K562 (cell line): ENCODE measurements at regions not wholly inside any gene's neighbourhood (a gene's known extent, or its start where the extent isn't known, plus 50 kb on each side); places are given as distances from the start of the nearest gene placed in this dataset.

Source experiments
- ATAC-seq: fragments of 200-7000 bp; cut with Tn5 transposase; 3 replicates; pipeline ENCODE4 v1.9.1; 2020; ENCODE audit warnings: moderate library complexity
- BruUV-seq: library from RNA; stranded (reverse); fragments of 400-500 nt; replicated peaks from 2 replicates; lab custom pipeline; 2021; lab: Mats Ljungman, UMichigan
- CTCF ChIA-PET: fragments of 300-600 bp; formaldehyde crosslinking; extraction: SDS; loops from one replicate; lab custom pipeline; 2021; ENCODE audit warnings: low intra/inter-chr PET ratio; lab: Yijun Ruan, JAX
- POLR2A ChIA-PET: fragments of 300-600, 350-650 bp; sonication (Branson Sonifier 250); formaldehyde crosslinking; extraction: SDS; loops from one replicate; lab custom pipeline; 2021; ENCODE audit warnings: antibody characterized with exemption, inconsistent platforms; lab: Yijun Ruan, JAX
- DNase-seq, 4 experiments: peaks; one replicate each; pipeline versions ENCODE4 v3.0.0 to v3.0.0-alpha.2; 2011 to 2018; ENCODE audit warnings: low spot score in 3 of 4, mixed read lengths in 3 of 4; ENCODE audit errors: extremely low read depth in 1 of 4
- FAIRE-seq: peaks from 2 replicates; lab custom pipeline; 2011; peaks lifted over from hg19 to GRCh38; lab: Jason Lieb, UNC
- H2AFZ ChIP-seq: 2 replicates; pipeline ENCODE4 v1.6.0; 2011; ENCODE audit warnings: low read depth, low read length, control low read depth, inconsistent platforms
- H3K27ac ChIP-seq: fragments of 200-600 bp; 3 replicates; pipeline ENCODE4 v1.8.0; 2011; ENCODE audit warnings: low read depth, mild to moderate bottlenecking, control low read depth, inconsistent platforms, low read length, moderate library complexity, mixed read lengths; ENCODE audit errors: extremely low read depth
- H3K27me3 ChIP-seq, 2 experiments: fragments of 300-600 bp in 1 of 2; 2 replicates in 1 of 2; 3 replicates in 1 of 2; pipeline versions ENCODE4 v1.6.0 to v1.8.0; 2011; ENCODE audit warnings: inconsistent platforms in 2 of 2, low read length in 2 of 2, mild to moderate bottlenecking in 1 of 2, mixed read lengths in 1 of 2, moderate library complexity in 1 of 2; ENCODE audit not compliant: control insufficient read depth in 2 of 2, insufficient read depth in 2 of 2
- H3K36me3 ChIP-seq: fragments of 300-600 bp; 3 replicates; pipeline ENCODE4 v1.8.0; 2011; ENCODE audit warnings: mild to moderate bottlenecking, low read length, inconsistent platforms; ENCODE audit not compliant: control insufficient read depth, insufficient read depth
- H3K4me1 ChIP-seq, 2 experiments: fragments of 200-600 bp in 1 of 2; replicated peaks in 1 of 2; 2 replicates in 1 of 2; 3 replicates in 1 of 2; pipeline versions ENCODE4 v1.5.1 to v1.8.0; 2011; ENCODE audit warnings: inconsistent platforms in 2 of 2, low read length in 2 of 2, mild to moderate bottlenecking in 1 of 2, mixed read lengths in 1 of 2, moderate library complexity in 1 of 2; ENCODE audit not compliant: control insufficient read depth in 2 of 2, insufficient read depth in 2 of 2
- H3K4me2 ChIP-seq: 2 replicates; pipeline ENCODE4 v1.6.1; 2011; ENCODE audit warnings: low read length, control low read depth, inconsistent platforms, mixed read lengths; ENCODE audit not compliant: insufficient read depth
- H3K4me3 ChIP-seq: fragments of 200-600 bp; sonication (generic), shearing (Covaris generic); 2 replicates; pipeline ENCODE4 v1.5.1; 2016; ENCODE audit warnings: control low read depth, inconsistent platforms
- H3K79me2 ChIP-seq: fragments of 200-600 bp; 3 replicates; pipeline ENCODE4 v1.8.0; 2011; ENCODE audit warnings: low read length, inconsistent platforms; ENCODE audit not compliant: control insufficient read depth, insufficient read depth
- H3K9ac ChIP-seq, 2 experiments: 2 replicates each; pipeline versions ENCODE4 v1.6.0 to v1.6.1; 2011; ENCODE audit warnings: low read depth in 2 of 2, low read length in 2 of 2, control low read depth in 1 of 2, inconsistent platforms in 1 of 2, mild to moderate bottlenecking in 1 of 2, mixed read lengths in 1 of 2; ENCODE audit not compliant: insufficient read depth in 1 of 2
- H3K9me1 ChIP-seq: one replicate; pipeline ENCODE4 v1.6.0; 2011; ENCODE audit warnings: inconsistent platforms, mild to moderate bottlenecking, low read length, moderate library complexity; ENCODE audit not compliant: control insufficient read depth, insufficient read depth
- H3K9me3 ChIP-seq: replicated peaks from 2 replicates; pipeline ENCODE4 v1.5.1; 2011; ENCODE audit warnings: low read depth, low read length, inconsistent platforms; ENCODE audit not compliant: control insufficient read depth, insufficient read depth
- H4K20me1 ChIP-seq: replicated peaks from 2 replicates; pipeline ENCODE4 v1.6.1; 2011; ENCODE audit warnings: low read length, inconsistent platforms, mixed read lengths; ENCODE audit not compliant: control insufficient read depth, insufficient read depth
- ARHGAP35 ChIP-seq: fragments of 450-650 bp; IDR thresholded peaks from 2 replicates; pipeline ENCODE4 v1.6.1; 2018; ENCODE audit not compliant: partially characterized antibody
- BACH1 ChIP-seq: fragments of 200-800 bp; sonication (Bioruptor generic); IDR thresholded peaks from 2 replicates; pipeline ENCODE4 v1.6.1; 2016; ENCODE audit warnings: missing genetic modification characterization, missing compliant biosample characterization
- CHD4 ChIP-seq: fragments of 200-600 bp; sonication (generic); IDR thresholded peaks from 3 replicates; pipeline ENCODE4 v1.6.1; 2012; ENCODE audit warnings: low read depth, mild to moderate bottlenecking, mixed read lengths, low read length, inconsistent platforms; ENCODE audit not compliant: insufficient read depth, insufficient replicate concordance, poor library complexity, severe bottlenecking
- DDX20 ChIP-seq: fragments of 450-650 bp; IDR thresholded peaks from 2 replicates; pipeline ENCODE4 v1.6.1; 2016; ENCODE audit warnings: missing genetic modification characterization, low read depth, mild to moderate bottlenecking, missing compliant biosample characterization, moderate library complexity
- ELK3 ChIP-seq: fragments of 450-650 bp; formaldehyde crosslinking; IDR thresholded peaks from 2 replicates; pipeline ENCODE4 v1.4.0; 2020; ENCODE audit warnings: mild to moderate bottlenecking
- MNT ChIP-seq, 2 experiments: fragments of 450-650 bp; conservative IDR thresholded peaks; 2 replicates each; pipeline ENCODE4 v1.6.1; 2017; ENCODE audit warnings: mild to moderate bottlenecking in 2 of 2, moderate library complexity in 2 of 2
- POLR2H ChIP-seq: IDR thresholded peaks from 2 replicates; pipeline ENCODE4 v1.6.1; 2016; ENCODE audit warnings: missing genetic modification characterization, low read depth, mild to moderate bottlenecking, control low read depth, missing compliant biosample characterization, moderate library complexity
- SMARCA5 ChIP-seq: fragments of 450-650 bp; IDR thresholded peaks from 2 replicates; pipeline ENCODE4 v1.6.1; 2016
- ZFP36 ChIP-seq: fragments of 150-350 bp; IDR thresholded peaks from 2 replicates; pipeline ENCODE4 v1.6.1; 2018; ENCODE audit warnings: low read length, low read depth; ENCODE audit not compliant: partially characterized antibody
- ZNF175 ChIP-seq: fragments of 200-800 bp; sonication (Bioruptor generic); IDR thresholded peaks from 2 replicates; pipeline ENCODE4 v1.6.1; 2016; ENCODE audit warnings: low read depth, mild to moderate bottlenecking, missing genetic modification characterization, missing compliant biosample characterization
- WGBS: fragments of 100-300 bp; shearing (Covaris generic); methylation state at CpG from one replicate; pipeline ENCODE4 v1.1.6; 2016; ENCODE audit warnings: low coverage, mixed read lengths; ENCODE audit not compliant: insufficient coverage; ENCODE audit errors: missing lambda C conversion rate; 5-methylcytosine and 5-hydroxymethylcytosine counted together
- in situ Hi-C: fragments of 300-500 bp; cut with MboI; formaldehyde crosslinking; loops from 4 replicates; pipeline ENCODE4 v1.15.0; 2018; ENCODE audit warnings: inconsistent platforms, mixed read lengths
- intact Hi-C: fragments of 100-400 bp; cut with micrococcal nuclease; formaldehyde crosslinking; loops from 2 replicates; pipeline ENCODE4 v1.14.2; 2022
- TF ChIP-seq, protein P1 (sequence below): sonication (generic); formaldehyde crosslinking; IDR thresholded peaks from 2 replicates; pipeline ENCODE4 v1.8.1; 2023; ENCODE audit warnings: mild to moderate bottlenecking, missing genetic modification reagents
- TF ChIP-seq, protein P2 (sequence below): fragments of 250-450 bp; sonication (Bioruptor Pico); IDR thresholded peaks from 2 replicates; pipeline ENCODE4 v1.8.0; 2021; ENCODE audit warnings: mild to moderate bottlenecking, moderate library complexity
- TF ChIP-seq, protein P3 (sequence below): sonication (generic); formaldehyde crosslinking; IDR thresholded peaks from 2 replicates; pipeline ENCODE4 v1.8.0; 2022; ENCODE audit warnings: missing genetic modification reagents, mild to moderate bottlenecking, moderate library complexity, borderline replicate concordance

GRCh38 chr1:198864695-198865094, 225.9 kb downstream of the PTPRC start:
- H4K20me1 ChIP-seq, result no peaks in the 10 kb centered on the region
- H3K27ac ChIP-seq, result no peak overlapping the region
- in situ Hi-C loops (no loop called here), intact Hi-C loops (no loop called here)
- DNase-seq (no peak), ATAC-seq (no peak), FAIRE-seq (no peak)
- H3K9me1 ChIP-seq, result no peaks in the 10 kb centered on the region
- no TSS peak for BruUV-seq
- no peaks in the 10 kb centered on the region for H3K79me2 ChIP-seq
- no peaks in the 10 kb centered on the region for H3K27me3 ChIP-seq
- H3K4me2 ChIP-seq, result no peak overlapping the region
- H3K9ac ChIP-seq, result no peak overlapping the region
- H3K4me1 ChIP-seq, result no peaks in the 10 kb centered on the region
- H2AFZ ChIP-seq, result no peak overlapping the region
- CTCF ChIA-PET, result no interaction called here
- no peak overlapping the region for H3K4me3 ChIP-seq
- TF ChIP-seq POLR2H (tag) (no peak), CHD4 (no peak), BACH1 (tag) (no peak), ZNF175 (CRISPR knock-in tag) (no peak), ZFP36 (no peak), SMARCA5 (no peak), ELK3 (CRISPR knock-in tag) (no peak), ARHGAP35 (no peak), DDX20 (no peak), MNT (conservative IDR thresholded peaks at IDR 0.05) (no peak)
- TF ChIP-seq, protein P1, sequence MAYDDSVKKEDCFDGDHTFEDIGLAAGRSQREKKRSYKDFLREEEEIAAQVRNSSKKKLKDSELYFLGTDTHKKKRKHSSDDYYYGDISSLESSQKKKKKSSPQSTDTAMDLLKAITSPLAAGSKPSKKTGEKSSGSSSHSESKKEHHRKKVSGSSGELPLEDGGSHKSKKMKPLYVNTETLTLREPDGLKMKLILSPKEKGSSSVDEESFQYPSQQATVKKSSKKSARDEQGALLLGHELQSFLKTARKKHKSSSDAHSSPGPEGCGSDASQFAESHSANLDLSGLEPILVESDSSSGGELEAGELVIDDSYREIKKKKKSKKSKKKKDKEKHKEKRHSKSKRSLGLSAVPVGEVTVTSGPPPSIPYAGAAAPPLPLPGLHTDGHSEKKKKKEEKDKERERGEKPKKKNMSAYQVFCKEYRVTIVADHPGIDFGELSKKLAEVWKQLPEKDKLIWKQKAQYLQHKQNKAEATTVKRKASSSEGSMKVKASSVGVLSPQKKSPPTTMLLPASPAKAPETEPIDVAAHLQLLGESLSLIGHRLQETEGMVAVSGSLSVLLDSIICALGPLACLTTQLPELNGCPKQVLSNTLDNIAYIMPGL, result no peak
- TF ChIP-seq, protein P2, sequence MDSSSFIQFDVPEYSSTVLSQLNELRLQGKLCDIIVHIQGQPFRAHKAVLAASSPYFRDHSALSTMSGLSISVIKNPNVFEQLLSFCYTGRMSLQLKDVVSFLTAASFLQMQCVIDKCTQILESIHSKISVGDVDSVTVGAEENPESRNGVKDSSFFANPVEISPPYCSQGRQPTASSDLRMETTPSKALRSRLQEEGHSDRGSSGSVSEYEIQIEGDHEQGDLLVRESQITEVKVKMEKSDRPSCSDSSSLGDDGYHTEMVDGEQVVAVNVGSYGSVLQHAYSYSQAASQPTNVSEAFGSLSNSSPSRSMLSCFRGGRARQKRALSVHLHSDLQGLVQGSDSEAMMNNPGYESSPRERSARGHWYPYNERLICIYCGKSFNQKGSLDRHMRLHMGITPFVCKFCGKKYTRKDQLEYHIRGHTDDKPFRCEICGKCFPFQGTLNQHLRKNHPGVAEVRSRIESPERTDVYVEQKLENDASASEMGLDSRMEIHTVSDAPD, result no peak
- TF ChIP-seq, protein P3, sequence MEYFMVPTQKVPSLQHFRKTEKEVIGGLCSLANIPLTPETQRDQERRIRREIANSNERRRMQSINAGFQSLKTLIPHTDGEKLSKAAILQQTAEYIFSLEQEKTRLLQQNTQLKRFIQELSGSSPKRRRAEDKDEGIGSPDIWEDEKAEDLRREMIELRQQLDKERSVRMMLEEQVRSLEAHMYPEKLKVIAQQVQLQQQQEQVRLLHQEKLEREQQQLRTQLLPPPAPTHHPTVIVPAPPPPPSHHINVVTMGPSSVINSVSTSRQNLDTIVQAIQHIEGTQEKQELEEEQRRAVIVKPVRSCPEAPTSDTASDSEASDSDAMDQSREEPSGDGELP (CRISPR knock-in tag), result no peak
- H3K9me3 ChIP-seq, result no peaks in the 10 kb centered on the region
- POLR2A ChIA-PET, result no interaction called here
- H3K36me3 ChIP-seq, result no peaks in the 10 kb centered on the region
- WGBS, result 0% methylated on average over 4 of the region's 4 CpGs
